Lower leg skin (tissue), 3 donors: ENCODE measurements at regions not wholly inside any gene's neighbourhood (a gene's known extent, or its start where the extent isn't known, plus 50 kb on each side); places are given as distances from the start of the nearest gene placed in this dataset.

ENCODE experiments used
- CTCF ChIP-seq, 3 donors: fragments of 450-650 bp; IDR thresholded peaks; one replicate each; pipeline ENCODE4 v1.5.1; 2016; ENCODE audit warnings: antibody characterized with exemption in 3 of 3, mild to moderate bottlenecking in 3 of 3, moderate library complexity in 2 of 3
- POLR2A ChIP-seq, 2 donors: fragments of 450-650 bp; IDR thresholded peaks; one replicate each; pipeline ENCODE4 v1.6.1; 2016 to 2017; ENCODE audit warnings: antibody characterized with exemption in 2 of 2, mild to moderate bottlenecking in 1 of 2, moderate library complexity in 1 of 2

- TF ChIP-seq CTCF (IDR thresholded peaks at IDR 0.05) (no peak), POLR2A (IDR thresholded peaks at IDR 0.05) (no peak)
These were observed 170.1 kb upstream of the CADM1 start for GRCh38 chr11:115674176-115674936.
